ENCODE measurements at regions not wholly inside any gene's neighbourhood (a gene's known extent, or its start where the extent isn't known, plus 50 kb on each side); places are given as distances from the start of the nearest gene placed in this dataset.

DNA sequence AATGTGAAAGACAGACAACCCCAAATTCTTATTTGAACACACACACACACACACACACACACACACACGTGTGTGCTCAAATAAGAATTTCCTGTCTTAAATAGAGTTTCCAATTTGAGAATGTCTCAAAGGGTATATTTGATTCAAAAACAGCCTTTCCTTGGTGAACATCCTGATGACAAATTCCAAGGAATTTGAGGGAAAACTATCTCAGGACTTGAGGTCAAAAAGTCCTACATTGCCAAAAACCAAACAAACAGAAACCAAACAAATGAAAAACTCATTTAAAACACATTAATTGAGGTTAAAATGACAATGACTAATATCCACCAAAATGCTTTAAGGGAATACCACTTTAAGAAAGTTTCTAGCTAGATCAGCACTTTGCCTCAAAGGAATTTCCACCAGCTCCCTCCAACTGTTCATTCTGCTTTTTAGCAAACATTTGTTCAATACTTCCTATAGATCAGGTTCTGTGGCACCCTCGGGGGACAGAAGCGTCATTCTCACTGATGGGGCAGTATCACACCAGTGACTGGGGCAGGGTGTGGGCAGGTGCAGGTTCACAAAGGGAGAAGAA is 232.1 kb upstream of the TRIB2 start:
- TF ChIP-seq POLR2A (IDR thresholded peaks at IDR 0.05), result no peak
- TF ChIP-seq, protein P1, sequence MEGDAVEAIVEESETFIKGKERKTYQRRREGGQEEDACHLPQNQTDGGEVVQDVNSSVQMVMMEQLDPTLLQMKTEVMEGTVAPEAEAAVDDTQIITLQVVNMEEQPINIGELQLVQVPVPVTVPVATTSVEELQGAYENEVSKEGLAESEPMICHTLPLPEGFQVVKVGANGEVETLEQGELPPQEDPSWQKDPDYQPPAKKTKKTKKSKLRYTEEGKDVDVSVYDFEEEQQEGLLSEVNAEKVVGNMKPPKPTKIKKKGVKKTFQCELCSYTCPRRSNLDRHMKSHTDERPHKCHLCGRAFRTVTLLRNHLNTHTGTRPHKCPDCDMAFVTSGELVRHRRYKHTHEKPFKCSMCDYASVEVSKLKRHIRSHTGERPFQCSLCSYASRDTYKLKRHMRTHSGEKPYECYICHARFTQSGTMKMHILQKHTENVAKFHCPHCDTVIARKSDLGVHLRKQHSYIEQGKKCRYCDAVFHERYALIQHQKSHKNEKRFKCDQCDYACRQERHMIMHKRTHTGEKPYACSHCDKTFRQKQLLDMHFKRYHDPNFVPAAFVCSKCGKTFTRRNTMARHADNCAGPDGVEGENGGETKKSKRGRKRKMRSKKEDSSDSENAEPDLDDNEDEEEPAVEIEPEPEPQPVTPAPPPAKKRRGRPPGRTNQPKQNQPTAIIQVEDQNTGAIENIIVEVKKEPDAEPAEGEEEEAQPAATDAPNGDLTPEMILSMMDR (IDR thresholded peaks at IDR 0.05), result no peak
